B cell (primary cell): ENCODE measurements at regions not wholly inside any gene's neighbourhood (a gene's known extent, or its start where the extent isn't known, plus 50 kb on each side); places are given as distances from the start of the nearest gene placed in this dataset.
"Not testable (repeated sequence)": the region's sequence is repeated elsewhere in the genome, so short reads cannot be mapped to it uniquely, and the experiment has no call there.

Source experiments
- ATAC-seq: fragments of 200-7000 bp; cut with Tn5 transposase; one replicate; pipeline ENCODE4 v1.10.0; 2021; ENCODE audit warnings: low read depth, mild to moderate bottlenecking, moderate number of reproducible peaks, moderate library complexity
- CTCF ChIA-PET: fragments of 350-600 bp; sonication (Branson Sonifier 250); formaldehyde crosslinking; loops from one replicate; lab custom pipeline; 2021; ENCODE audit warnings: antibody characterized with exemption, inconsistent platforms; lab: Charles Lee
- POLR2A ChIA-PET: fragments of 350-600 bp; sonication (Branson Sonifier 250); formaldehyde crosslinking; loops from one replicate; lab custom pipeline; 2021; ENCODE audit warnings: antibody characterized with exemption; lab: Charles Lee
- DNase-seq: peaks from one replicate; pipeline ENCODE4 v3.0.0; 2013
- H2AFZ ChIP-seq: 2 replicates; pipeline ENCODE4 v1.6.1; 2012; ENCODE audit warnings: mild to moderate bottlenecking, low read depth, low read length; ENCODE audit not compliant: insufficient read depth, poor library complexity, severe bottlenecking
- H3K27ac ChIP-seq, 2 donors: 1 replicate in 1 of 2; 2 replicates in 1 of 2; pipeline ENCODE4 v1.5.1; 2012 to 2013; ENCODE audit warnings: low read length in 2 of 2, mild to moderate bottlenecking in 2 of 2, moderate library complexity in 1 of 2
- H3K27me3 ChIP-seq, 4 experiments: fragments of 200-600 bp in 1 of 4; sonication (generic) in 1 of 4; replicated peaks in 1 of 4; 1 replicate in 2 of 4; 2 replicates in 2 of 4; pipeline versions ENCODE4 v1.6.1 to v1.7.0; 2013 to 2016; ENCODE audit warnings: low read length in 3 of 4, mild to moderate bottlenecking in 2 of 4, mixed read lengths in 1 of 4, moderate library complexity in 1 of 4; ENCODE audit not compliant: insufficient read depth in 4 of 4, control insufficient read depth in 3 of 4; ENCODE audit errors: control extremely low read depth in 1 of 4
- H3K36me3 ChIP-seq, 2 experiments: replicated peaks in 1 of 2; 1 replicate in 1 of 2; 2 replicates in 1 of 2; pipeline versions ENCODE4 v1.6.1 to v1.7.1; 2013; ENCODE audit warnings: low read length in 1 of 2; ENCODE audit not compliant: insufficient read depth in 2 of 2, control insufficient read depth in 1 of 2; ENCODE audit errors: control extremely low read depth in 1 of 2, extremely low read depth in 1 of 2
- H3K4me1 ChIP-seq, 2 donors: fragments of 200-600 bp in 1 of 2; sonication (generic) in 1 of 2; 1 replicate in 1 of 2; 2 replicates in 1 of 2; pipeline versions ENCODE4 v1.5.1 to v1.6.1; 2013 to 2017; ENCODE audit warnings: low read length in 2 of 2; ENCODE audit not compliant: control insufficient read depth in 2 of 2, insufficient read depth in 2 of 2
- H3K4me2 ChIP-seq: replicated peaks from 2 replicates; pipeline ENCODE3; 2012; ENCODE audit warnings: mild to moderate bottlenecking, low read depth, low read length; ENCODE audit not compliant: poor library complexity, severe bottlenecking
- H3K4me3 ChIP-seq, 5 experiments: fragments of 200-600 bp in 1 of 5; sonication (generic) in 1 of 5; 1 replicate in 3 of 5; 2 replicates in 2 of 5; pipeline versions ENCODE4 v1.5.1 to v1.7.0; 2011 to 2016; ENCODE audit warnings: low read length in 4 of 5, mild to moderate bottlenecking in 4 of 5, low read depth in 2 of 5, control low read depth in 1 of 5, moderate library complexity in 1 of 5; ENCODE audit not compliant: insufficient read depth in 1 of 5; ENCODE audit errors: control extremely low read depth in 1 of 5, extremely low read depth in 1 of 5
- H3K79me2 ChIP-seq: fragments of 200-600 bp; sonication (generic); one replicate; pipeline ENCODE4 v1.6.0; 2016; ENCODE audit warnings: low read length; ENCODE audit not compliant: control insufficient read depth, insufficient read depth
- H3K9ac ChIP-seq: fragments of 200-600 bp; sonication (generic); 2 replicates; pipeline ENCODE4 v1.6.1; 2017; ENCODE audit warnings: mild to moderate bottlenecking, low read length, moderate library complexity
- H3K9me3 ChIP-seq, 3 donors: one replicate each; pipeline versions ENCODE4 v1.6.1 to v1.7.1; 2013; ENCODE audit warnings: low read length in 2 of 3; ENCODE audit not compliant: control insufficient read depth in 2 of 3, insufficient read depth in 1 of 3; ENCODE audit errors: control extremely low read depth in 1 of 3
- H4K20me1 ChIP-seq: 2 replicates; pipeline ENCODE4 v1.6.0; 2012; ENCODE audit warnings: mild to moderate bottlenecking, low read length; ENCODE audit not compliant: insufficient read depth, control insufficient read depth, poor library complexity, severe bottlenecking
- H3K27ac Mint-ChIP-seq: one replicate; pipeline ENCODE4 v1.8.0; 2021; ENCODE audit warnings: mixed read lengths
- H3K27me3 Mint-ChIP-seq: one replicate; pipeline ENCODE4 v1.8.0; 2021; ENCODE audit warnings: mixed read lengths
- H3K4me1 Mint-ChIP-seq: one replicate; pipeline ENCODE4 v1.8.0; 2021; ENCODE audit warnings: mixed read lengths
- H3K4me3 Mint-ChIP-seq: one replicate; pipeline ENCODE4 v1.8.0; 2021; ENCODE audit warnings: mixed read lengths
- H3K9me3 Mint-ChIP-seq: one replicate; pipeline ENCODE4 v1.8.0; 2022; ENCODE audit warnings: mixed read lengths; ENCODE audit not compliant: insufficient read depth
- CTCF ChIP-seq: fragments of 200-600 bp; IDR thresholded peaks from one replicate; pipeline ENCODE4 v1.8.0; 2022; ENCODE audit warnings: antibody characterized with exemption, mild to moderate bottlenecking
- EZH2 ChIP-seq: IDR thresholded peaks from 2 replicates; pipeline ENCODE4 v1.6.1; 2012; ENCODE audit warnings: borderline replicate concordance, low read depth, mild to moderate bottlenecking, moderate library complexity, low read length; ENCODE audit not compliant: insufficient read depth, poor library complexity, severe bottlenecking
- WGBS: methylation state at CpG from one replicate; pipeline ENCODE4 v1.1.5; 2013; ENCODE audit warnings: missing lambda C conversion rate; ENCODE audit not compliant: insufficient coverage; 5-methylcytosine and 5-hydroxymethylcytosine counted together
- intact Hi-C: fragments of 100-400 bp; cut with micrococcal nuclease; formaldehyde crosslinking; loops from one replicate; pipeline ENCODE4 v1.10.0; 2022

GRCh38 chr22:23424031-23424430, 156.1 kb downstream of the IGLL1 start:
- intact Hi-C loops = no loop called here
- Histone ChIP-seq H3K27me3 (no peaks in the 10 kb centered on the region), H3K27ac (peak overlapping the region in 1 of 2 donors; percentile 59), H3K4me2 (no peak overlapping the region), H3K9me3 (peaks cover 2 to 7% (median 3%) of the 10 kb centered on the region in 3 donors), H3K4me3 (no peak overlapping the region), H4K20me1 (no peaks in the 10 kb centered on the region), H3K79me2 (no peaks in the 10 kb centered on the region), H3K36me3 (no peaks in the 10 kb centered on the region), H2AFZ (no peak overlapping the region), H3K9ac (no peak overlapping the region), H3K4me1 (peaks cover 29 to 40% of the 10 kb centered on the region in 2 donors)
- ATAC-seq (peak; percentile 29), DNase-seq (no peak)
- ChIA-PET POLR2A (interaction anchor here (0.7 kb wide), 1 partner anchor 447 kb away, joined by 3 read pairs; no protein-coding TSS in a partner anchor), CTCF (no interaction called here)
- H3K9me3 Mint-ChIP-seq = no peaks in the 10 kb centered on the region
- H3K27me3 Mint-ChIP-seq = no peaks in the 10 kb centered on the region
- peaks cover 29% of the 10 kb centered on the region for H3K4me1 Mint-ChIP-seq
- H3K4me3 Mint-ChIP-seq = peak overlapping the region; percentile 17
- TF ChIP-seq EZH2 = no peak
- TF ChIP-seq CTCF = no peak
- 57% methylated on average over 2 of the region's 7 CpGs for WGBS
- peak overlapping the region; percentile 33 for H3K27ac Mint-ChIP-seq

GRCh38 chr22:23422281-23422680, 157.8 kb downstream of the IGLL1 start:
- CTCF ChIA-PET, intact Hi-C loops, H3K4me3 Mint-ChIP-seq, H2AFZ ChIP-seq, ATAC-seq, H3K27me3 Mint-ChIP-seq, H3K27ac ChIP-seq, DNase-seq, H3K27ac Mint-ChIP-seq, H3K36me3 ChIP-seq, H3K9me3 ChIP-seq, H4K20me1 ChIP-seq, H3K9me3 Mint-ChIP-seq, H3K9ac ChIP-seq, POLR2A ChIA-PET, H3K4me2 ChIP-seq, H3K79me2 ChIP-seq, H3K4me3 ChIP-seq, H3K27me3 ChIP-seq: not testable (repeated sequence)
- peaks cover 29% of the 10 kb centered on the region for H3K4me1 Mint-ChIP-seq
- peaks cover 29 to 40% of the 10 kb centered on the region in 2 donors for H3K4me1 ChIP-seq
- 100% methylated on average over 2 of the region's 4 CpGs for WGBS

- peaks cover 25 to 35% of the 10 kb centered on the region in 2 donors for H3K4me1 ChIP-seq
- ATAC-seq, POLR2A ChIA-PET, H3K4me3 Mint-ChIP-seq, H3K9me3 ChIP-seq, H4K20me1 ChIP-seq, H3K9ac ChIP-seq, H3K27ac Mint-ChIP-seq, H3K4me2 ChIP-seq, H3K36me3 ChIP-seq, DNase-seq, intact Hi-C loops, H2AFZ ChIP-seq, H3K9me3 Mint-ChIP-seq, H3K27me3 Mint-ChIP-seq, H3K79me2 ChIP-seq, H3K27ac ChIP-seq, H3K27me3 ChIP-seq, CTCF ChIA-PET, H3K4me3 ChIP-seq: not testable (repeated sequence)
- WGBS = 90% methylated on average over 5 of the region's 6 CpGs
- peaks cover 24% of the 10 kb centered on the region for H3K4me1 Mint-ChIP-seq
These were observed 158.8 kb downstream of the IGLL1 start for GRCh38 chr22:23421300-23421699.
